OCI-LY7 (cell line): ENCODE measurements at regions not wholly inside any gene's neighbourhood (a gene's known extent, or its start where the extent isn't known, plus 50 kb on each side); places are given as distances from the start of the nearest gene placed in this dataset.

ENCODE experiments used
- BruUV-seq: library from RNA; stranded (reverse); fragments of 400-500 nt; replicated peaks from 2 replicates; lab custom pipeline; 2021; lab: Mats Ljungman, UMichigan
- CTCF ChIA-PET: fragments of 300-600 bp; sonication (Branson Sonifier 250); formaldehyde crosslinking; loops from one replicate; lab custom pipeline; 2022; ENCODE audit warnings: antibody characterized with exemption; ENCODE audit not compliant: unreplicated experiment; lab: Charles Lee
- POLR2A ChIA-PET: fragments of 300-600 bp; sonication (Branson Sonifier 250); formaldehyde crosslinking; loops from one replicate; lab custom pipeline; 2022; ENCODE audit warnings: antibody characterized with exemption; lab: Charles Lee
- DNase-seq: peaks from one replicate; pipeline ENCODE4 v3.0.0-alpha.2; 2015; ENCODE audit warnings: low spot score
- H2AFZ ChIP-seq: fragments of 200-600 bp; sonication (generic), shearing (Covaris generic); 2 replicates; pipeline ENCODE4 v1.6.1; 2014; ENCODE audit warnings: mild to moderate bottlenecking, antibody characterized with exemption, low read length, moderate library complexity
- H3K27ac ChIP-seq: fragments of 200-600 bp; sonication (generic); 2 replicates; pipeline ENCODE4 v1.5.1; 2014; ENCODE audit warnings: mixed run types, low read depth, mild to moderate bottlenecking, moderate library complexity, low read length, inconsistent platforms; ENCODE audit not compliant: poor library complexity, severe bottlenecking
- H3K36me3 ChIP-seq: fragments of 200-600 bp; sonication (generic); 2 replicates; pipeline ENCODE4 v1.6.1; 2014; ENCODE audit warnings: mild to moderate bottlenecking, antibody characterized with exemption, low read length, moderate library complexity, mixed read lengths; ENCODE audit not compliant: insufficient read depth
- H3K4me1 ChIP-seq: fragments of 200-600 bp; sonication (generic); 2 replicates; pipeline ENCODE4 v1.5.1; 2014; ENCODE audit warnings: mild to moderate bottlenecking, low read length; ENCODE audit not compliant: insufficient read depth, poor library complexity, severe bottlenecking
- H3K4me2 ChIP-seq: fragments of 200-600 bp; sonication (generic); 2 replicates; pipeline ENCODE4 v1.6.1; 2014; ENCODE audit warnings: mild to moderate bottlenecking, low read length
- H3K4me3 ChIP-seq: fragments of 200-600 bp; sonication (generic); 2 replicates; pipeline ENCODE4 v1.5.1; 2014; ENCODE audit warnings: mild to moderate bottlenecking, low read depth, low read length; ENCODE audit not compliant: poor library complexity, severe bottlenecking
- H3K79me2 ChIP-seq: fragments of 200-600 bp; sonication (generic); 2 replicates; pipeline ENCODE4 v1.6.1; 2016; ENCODE audit warnings: low read depth, mild to moderate bottlenecking, low read length, moderate library complexity, mixed read lengths; ENCODE audit not compliant: insufficient read depth
- H3K9me2 ChIP-seq: fragments of 200-600 bp; sonication (generic); 2 replicates; pipeline ENCODE4 v1.6.1; 2016; ENCODE audit warnings: mild to moderate bottlenecking, low read length, mixed read lengths; ENCODE audit not compliant: insufficient read depth
- H3K9me3 ChIP-seq: fragments of 200-600 bp; sonication (generic); 2 replicates; pipeline ENCODE4 v1.6.1; 2014; ENCODE audit warnings: mild to moderate bottlenecking, mixed run types, low read length, mixed read lengths
- H4K20me1 ChIP-seq: fragments of 200-600 bp; sonication (generic); 2 replicates; pipeline ENCODE4 v1.6.1; 2014; ENCODE audit warnings: mild to moderate bottlenecking, antibody characterized with exemption, low read length, moderate library complexity, mixed read lengths; ENCODE audit not compliant: insufficient read depth
- EZH2phosphoT487 ChIP-seq: fragments of 200-600 bp; sonication (generic); IDR thresholded peaks from 2 replicates; pipeline ENCODE4 v1.6.1; 2018; ENCODE audit warnings: low read depth, borderline replicate concordance, mild to moderate bottlenecking, mixed run types, antibody characterized with exemption, low read length, moderate library complexity, mixed read lengths
- intact Hi-C: fragments of 100-400 bp; cut with micrococcal nuclease; formaldehyde crosslinking; loops from one replicate; pipeline ENCODE4 v1.10.0; 2022; ENCODE audit not compliant: unreplicated experiment
- TF ChIP-seq, protein P1 (sequence below): fragments of 200-600 bp; sonication (generic); conservative IDR thresholded peaks from 2 replicates; pipeline ENCODE4 v1.5.1; 2014; ENCODE audit warnings: mild to moderate bottlenecking, antibody characterized with exemption, low read length, moderate library complexity, mixed read lengths

DNA sequence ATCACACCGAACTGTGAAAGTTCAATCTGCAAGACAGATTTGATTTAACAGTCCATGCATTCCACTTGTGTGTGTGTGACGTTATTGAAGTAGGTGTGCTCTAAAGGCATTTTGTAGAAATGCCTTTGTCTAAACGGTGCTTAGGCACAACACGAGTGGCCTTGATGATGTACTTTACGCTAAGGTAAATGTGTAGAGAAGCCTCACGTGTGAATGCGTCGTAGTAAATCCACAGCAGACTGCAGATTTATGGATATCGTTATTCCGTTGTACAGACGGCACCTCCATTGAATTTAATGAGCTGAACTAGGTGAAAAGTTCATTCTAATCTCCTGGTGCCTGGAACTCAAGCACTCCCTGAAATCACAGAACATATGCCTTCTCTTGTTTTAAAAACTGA, 202.8 kb upstream of the STXBP6 start:
- BruUV-seq = no TSS peak
- intact Hi-C loops = no loop called here
- H2AFZ ChIP-seq = no peak overlapping the region

DNA sequence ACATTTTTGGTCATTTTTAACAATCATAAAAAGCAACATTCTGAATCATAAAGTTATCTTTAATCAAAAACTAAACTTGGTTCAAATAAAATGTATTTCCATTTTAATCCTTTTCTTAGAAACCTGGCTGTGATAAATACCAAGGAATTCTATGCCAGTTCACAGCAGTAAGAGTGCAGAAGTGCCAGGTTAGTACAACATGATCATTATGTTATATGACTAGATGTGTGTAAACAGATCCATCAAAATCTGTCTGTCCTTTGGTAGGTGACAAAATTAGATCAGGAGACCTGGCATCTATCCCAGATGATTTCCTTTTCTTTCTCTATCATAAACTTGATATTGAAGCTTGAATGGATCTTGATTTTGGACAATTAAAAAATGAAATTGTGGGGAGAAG, 200.6 kb upstream of the STXBP6 start:
- Histone ChIP-seq H3K4me3 (no peak overlapping the region), H3K4me1 (no peaks in the 10 kb centered on the region), H3K9me2 (no peaks in the 10 kb centered on the region), H3K9me3 (no peaks in the 10 kb centered on the region), H3K4me2 (no peak overlapping the region), H3K79me2 (no peaks in the 10 kb centered on the region), H2AFZ (no peak overlapping the region), H4K20me1 (no peaks in the 10 kb centered on the region), H3K27ac (no peak overlapping the region), H3K36me3 (no peaks in the 10 kb centered on the region)
- no peak for TF ChIP-seq EZH2phosphoT487
- CTCF ChIA-PET = no interaction called here
- BruUV-seq = no TSS peak
- no peak for DNase-seq
- intact Hi-C loops = no loop called here
- POLR2A ChIA-PET = no interaction called here

More for the DNA sequence above, 202.8 kb upstream of the STXBP6 start:
- ChIA-PET POLR2A (no interaction called here), CTCF (no interaction called here)
- Histone ChIP-seq H3K4me3 (no peak overlapping the region), H3K79me2 (no peaks in the 10 kb centered on the region), H4K20me1 (no peaks in the 10 kb centered on the region), H3K27ac (no peak overlapping the region), H3K4me1 (no peaks in the 10 kb centered on the region), H3K4me2 (no peak overlapping the region), H3K9me3 (no peaks in the 10 kb centered on the region), H3K9me2 (no peaks in the 10 kb centered on the region), H3K36me3 (no peaks in the 10 kb centered on the region)
- TF ChIP-seq EZH2phosphoT487 = no peak
- TF ChIP-seq, protein P1, sequence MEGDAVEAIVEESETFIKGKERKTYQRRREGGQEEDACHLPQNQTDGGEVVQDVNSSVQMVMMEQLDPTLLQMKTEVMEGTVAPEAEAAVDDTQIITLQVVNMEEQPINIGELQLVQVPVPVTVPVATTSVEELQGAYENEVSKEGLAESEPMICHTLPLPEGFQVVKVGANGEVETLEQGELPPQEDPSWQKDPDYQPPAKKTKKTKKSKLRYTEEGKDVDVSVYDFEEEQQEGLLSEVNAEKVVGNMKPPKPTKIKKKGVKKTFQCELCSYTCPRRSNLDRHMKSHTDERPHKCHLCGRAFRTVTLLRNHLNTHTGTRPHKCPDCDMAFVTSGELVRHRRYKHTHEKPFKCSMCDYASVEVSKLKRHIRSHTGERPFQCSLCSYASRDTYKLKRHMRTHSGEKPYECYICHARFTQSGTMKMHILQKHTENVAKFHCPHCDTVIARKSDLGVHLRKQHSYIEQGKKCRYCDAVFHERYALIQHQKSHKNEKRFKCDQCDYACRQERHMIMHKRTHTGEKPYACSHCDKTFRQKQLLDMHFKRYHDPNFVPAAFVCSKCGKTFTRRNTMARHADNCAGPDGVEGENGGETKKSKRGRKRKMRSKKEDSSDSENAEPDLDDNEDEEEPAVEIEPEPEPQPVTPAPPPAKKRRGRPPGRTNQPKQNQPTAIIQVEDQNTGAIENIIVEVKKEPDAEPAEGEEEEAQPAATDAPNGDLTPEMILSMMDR = no peak
- DNase-seq = no peak

DNA sequence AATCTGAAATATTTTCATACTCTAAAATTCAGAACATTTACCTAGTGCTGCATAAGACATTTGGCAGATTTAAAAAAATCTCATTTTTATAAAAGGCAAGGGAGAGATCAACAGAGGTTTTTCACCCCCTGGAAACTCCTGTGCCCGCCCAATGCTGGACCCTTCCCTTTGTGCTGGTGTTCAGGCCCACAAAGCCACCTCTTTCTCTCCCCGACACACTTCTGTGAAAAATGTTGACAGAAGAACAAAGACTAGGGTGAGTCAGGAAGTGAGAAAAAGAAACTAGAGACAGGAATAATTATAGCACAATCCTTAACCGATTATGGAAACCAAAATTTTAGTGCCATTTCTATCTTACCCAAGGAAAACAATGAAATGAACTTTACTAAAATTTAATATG, 197.7 kb upstream of the STXBP6 start:
- H3K4me2 ChIP-seq = no peak overlapping the region
- no peaks in the 10 kb centered on the region for H3K4me1 ChIP-seq
- no peaks in the 10 kb centered on the region for H4K20me1 ChIP-seq
- TF ChIP-seq, protein P1 = no peak
- TF ChIP-seq EZH2phosphoT487 = no peak
- no peaks in the 10 kb centered on the region for H3K9me2 ChIP-seq
- no peak for DNase-seq
- H2AFZ ChIP-seq = no peak overlapping the region
- CTCF ChIA-PET = no interaction called here
- H3K4me3 ChIP-seq = no peak overlapping the region
- H3K36me3 ChIP-seq = no peaks in the 10 kb centered on the region
- BruUV-seq = no TSS peak
- H3K27ac ChIP-seq = no peak overlapping the region
- no peaks in the 10 kb centered on the region for H3K9me3 ChIP-seq
- intact Hi-C loops = no loop called here
- no peaks in the 10 kb centered on the region for H3K79me2 ChIP-seq
- POLR2A ChIA-PET = no interaction called here
